ENCODE measurements at regions not wholly inside any gene's neighbourhood (a gene's known extent, or its start where the extent isn't known, plus 50 kb on each side); places are given as distances from the start of the nearest gene placed in this dataset.

DNA sequence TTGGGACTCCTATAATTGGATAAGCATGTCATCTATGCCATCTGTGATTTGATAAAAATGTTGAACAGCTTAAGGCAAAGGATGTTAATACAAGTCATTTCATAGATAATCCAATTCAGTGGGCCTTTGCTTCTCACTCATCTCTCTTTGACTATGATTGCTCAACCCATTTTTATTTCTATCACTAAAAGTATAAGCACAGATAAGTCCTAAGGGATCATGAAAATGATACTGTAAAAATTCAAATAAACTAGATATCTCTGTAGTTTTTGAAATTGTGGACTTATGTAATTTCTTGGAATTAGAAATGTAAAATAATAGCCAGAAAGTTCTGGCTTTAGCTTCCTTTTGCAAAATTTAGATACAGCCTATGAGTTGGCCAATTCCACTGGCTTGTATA, 440.3 kb downstream of the POM121L12 start:
- TF ChIP-seq, protein P1, sequence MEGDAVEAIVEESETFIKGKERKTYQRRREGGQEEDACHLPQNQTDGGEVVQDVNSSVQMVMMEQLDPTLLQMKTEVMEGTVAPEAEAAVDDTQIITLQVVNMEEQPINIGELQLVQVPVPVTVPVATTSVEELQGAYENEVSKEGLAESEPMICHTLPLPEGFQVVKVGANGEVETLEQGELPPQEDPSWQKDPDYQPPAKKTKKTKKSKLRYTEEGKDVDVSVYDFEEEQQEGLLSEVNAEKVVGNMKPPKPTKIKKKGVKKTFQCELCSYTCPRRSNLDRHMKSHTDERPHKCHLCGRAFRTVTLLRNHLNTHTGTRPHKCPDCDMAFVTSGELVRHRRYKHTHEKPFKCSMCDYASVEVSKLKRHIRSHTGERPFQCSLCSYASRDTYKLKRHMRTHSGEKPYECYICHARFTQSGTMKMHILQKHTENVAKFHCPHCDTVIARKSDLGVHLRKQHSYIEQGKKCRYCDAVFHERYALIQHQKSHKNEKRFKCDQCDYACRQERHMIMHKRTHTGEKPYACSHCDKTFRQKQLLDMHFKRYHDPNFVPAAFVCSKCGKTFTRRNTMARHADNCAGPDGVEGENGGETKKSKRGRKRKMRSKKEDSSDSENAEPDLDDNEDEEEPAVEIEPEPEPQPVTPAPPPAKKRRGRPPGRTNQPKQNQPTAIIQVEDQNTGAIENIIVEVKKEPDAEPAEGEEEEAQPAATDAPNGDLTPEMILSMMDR (conservative IDR thresholded peaks at IDR 0.05 in 1 of 2, IDR thresholded peaks at IDR 0.05 in 1 of 2; ENCODE audit: extremely low read depth in 1 of 2, insufficient read depth in 1 of 2, low read depth in 1 of 2, low read length in 2 of 2): no peak
- TF ChIP-seq EZH2 (IDR thresholded peaks at IDR 0.05; ENCODE audit: borderline replicate concordance, low read length): no peak

All from mammary epithelial cell (primary cell).